SW480 (cell line): ENCODE measurements at regions not wholly inside any gene's neighbourhood (a gene's known extent, or its start where the extent isn't known, plus 50 kb on each side); places are given as distances from the start of the nearest gene placed in this dataset.
"Not testable (repeated sequence)": the region's sequence is repeated elsewhere in the genome, so short reads cannot be mapped to it uniquely, and the experiment has no call there.

Source experiments
- DNase-seq: peaks from one replicate; pipeline ENCODE4 v3.0.0-alpha.2; 2016; ENCODE audit warnings: low spot score

- DNase-seq, result no peak
Measured at GRCh38 chr11:134591338-134591737, 179.3 kb upstream of the B3GAT1 start.

- DNase-seq, result no peak
Measured at GRCh38 chr11:134589129-134589528, 177.1 kb upstream of the B3GAT1 start.

- DNase-seq, result not testable (repeated sequence)
Measured at GRCh38 chr11:134588460-134589110, 176.5 kb upstream of the B3GAT1 start.

- no peak for DNase-seq
Measured at GRCh38 chr11:134587345-134587744, 175.3 kb upstream of the B3GAT1 start.

GRCh38 chr11:134586726-134587125, 174.7 kb upstream of the B3GAT1 start:
- no peak for DNase-seq

- no peak for DNase-seq
Measured at GRCh38 chr11:134585666-134586610, 173.9 kb upstream of the B3GAT1 start.

- peak; percentile 14 for DNase-seq
Measured at GRCh38 chr11:134584706-134585445, 172.8 kb upstream of the B3GAT1 start.

- DNase-seq, result peak; percentile 20
Measured at GRCh38 chr11:134584001-134584561, 172.0 kb upstream of the B3GAT1 start.

- no peak for DNase-seq
Measured at GRCh38 chr11:134583397-134583990, 171.5 kb upstream of the B3GAT1 start.

GRCh38 chr11:134582770-134583095, 170.7 kb upstream of the B3GAT1 start:
- DNase-seq, result no peak

- DNase-seq, result no peak
Measured at GRCh38 chr11:134581966-134582769, 170.1 kb upstream of the B3GAT1 start.

- no peak for DNase-seq
Measured at GRCh38 chr11:134581121-134581626, 169.1 kb upstream of the B3GAT1 start.

GRCh38 chr11:134580610-134580975, 168.6 kb upstream of the B3GAT1 start:
- DNase-seq, result no peak

- DNase-seq, result peak; percentile 67
Measured at GRCh38 chr11:134579724-134580609, 167.9 kb upstream of the B3GAT1 start.

GRCh38 chr11:134578807-134579723, 167.0 kb upstream of the B3GAT1 start:
- peak; percentile 32 for DNase-seq

GRCh38 chr11:134577751-134578395, 165.8 kb upstream of the B3GAT1 start:
- DNase-seq, result no peak

- DNase-seq, result no peak
Measured at GRCh38 chr11:134576721-134577171, 164.7 kb upstream of the B3GAT1 start.

- no peak for DNase-seq
Measured at GRCh38 chr11:134576286-134576685, 164.2 kb upstream of the B3GAT1 start.
